ENCODE measurements at regions not wholly inside any gene's neighbourhood (a gene's known extent, or its start where the extent isn't known, plus 50 kb on each side); places are given as distances from the start of the nearest gene placed in this dataset.
"Not testable (repeated sequence)": the region's sequence is repeated elsewhere in the genome, so short reads cannot be mapped to it uniquely, and the experiment has no call there.

DNA sequence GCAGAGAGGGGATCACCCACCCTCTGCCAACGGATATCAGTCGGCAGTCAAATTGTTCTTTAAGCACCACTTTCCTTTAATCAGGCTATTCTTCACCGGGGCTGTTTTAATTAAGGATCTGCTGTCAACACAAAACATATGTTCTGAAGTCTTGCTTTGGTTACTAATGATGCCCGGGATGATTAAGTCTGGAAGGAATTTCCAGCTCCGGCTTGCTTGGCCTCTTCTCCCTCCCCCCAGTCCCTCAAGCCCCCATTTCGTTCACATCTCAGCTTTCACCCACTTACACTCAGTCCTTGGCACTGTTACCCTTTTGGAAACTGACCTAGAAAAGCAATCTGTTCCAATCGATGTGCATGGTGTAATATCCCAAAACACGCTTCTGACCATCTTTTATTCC, 74.7 kb downstream of the MSX2 start:
- H3K36me3 ChIP-seq (ENCODE audit: control insufficient read depth in 1 of 2, insufficient read depth in 2 of 2, low read length in 2 of 2): no peaks in the 10 kb centered on the region
- peaks cover 0 to 8% of the 10 kb centered on the region in 2 donors for H3K4me1 ChIP-seq (ENCODE audit: control insufficient read depth in 1 of 2, insufficient read depth in 2 of 2, low read length in 2 of 2)
- H3K27me3 ChIP-seq (ENCODE audit: low read depth, low read length): no peaks in the 10 kb centered on the region
- no peak overlapping the region for H3K27ac ChIP-seq (ENCODE audit: low read length)
- H3K4me3 ChIP-seq (ENCODE audit: low read depth in 1 of 2, low read length in 2 of 2): no peak overlapping the region
- no peaks in the 10 kb centered on the region for H3K9me3 ChIP-seq (ENCODE audit: control insufficient read depth in 1 of 2, low read length in 2 of 2)

DNA sequence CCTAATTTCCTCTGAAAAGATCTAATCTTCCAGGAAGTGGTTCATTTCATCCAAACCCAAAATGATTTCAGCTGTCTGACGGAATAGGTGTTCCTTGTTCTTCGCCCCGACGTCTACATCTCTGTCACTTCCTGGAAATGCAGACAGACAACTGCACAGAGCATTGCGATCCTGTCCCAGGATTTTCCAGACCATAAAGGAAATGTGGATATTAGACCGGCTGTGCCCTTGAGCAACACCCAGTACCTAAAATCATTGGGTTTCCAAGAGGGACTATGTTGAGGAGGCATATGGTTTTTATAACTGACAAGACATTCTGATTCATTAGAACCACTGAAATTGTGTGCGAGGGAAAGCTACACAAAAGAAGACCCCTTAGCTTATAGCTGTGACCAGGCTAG, 74.2 kb downstream of the MSX2 start:
- no peak overlapping the region for H3K4me3 ChIP-seq (ENCODE audit: low read depth in 1 of 2, low read length in 2 of 2)
- H3K9me3 ChIP-seq (ENCODE audit: control insufficient read depth in 1 of 2, low read length in 2 of 2): no peaks in the 10 kb centered on the region
- no peaks in the 10 kb centered on the region for H3K27me3 ChIP-seq (ENCODE audit: low read depth, low read length)
- peaks cover 0 to 11% of the 10 kb centered on the region in 2 donors for H3K4me1 ChIP-seq (ENCODE audit: control insufficient read depth in 1 of 2, insufficient read depth in 2 of 2, low read length in 2 of 2)
- no peak overlapping the region for H3K27ac ChIP-seq (ENCODE audit: low read length)
- H3K36me3 ChIP-seq (ENCODE audit: control insufficient read depth in 1 of 2, insufficient read depth in 2 of 2, low read length in 2 of 2): no peaks in the 10 kb centered on the region

GRCh38 chr5:174796711-174797192, 72.4 kb downstream of the MSX2 start:
- no peaks in the 10 kb centered on the region for H3K27me3 ChIP-seq (ENCODE audit: low read depth, low read length)
- peaks cover 0 to 7% of the 10 kb centered on the region in 2 donors for H3K4me1 ChIP-seq (ENCODE audit: control insufficient read depth in 1 of 2, insufficient read depth in 2 of 2, low read length in 2 of 2)

GRCh38 chr5:174794931-174795672, 70.7 kb downstream of the MSX2 start:
- Histone ChIP-seq H3K4me3 (ENCODE audit: low read depth in 1 of 2, low read length in 2 of 2) (no peak overlapping the region), H3K27me3 (ENCODE audit: low read depth, low read length) (no peaks in the 10 kb centered on the region), H3K9me3 (ENCODE audit: control insufficient read depth in 1 of 2, low read length in 2 of 2) (no peaks in the 10 kb centered on the region), H3K27ac (ENCODE audit: low read length) (no peak overlapping the region), H3K36me3 (ENCODE audit: control insufficient read depth in 1 of 2, insufficient read depth in 2 of 2, low read length in 2 of 2) (no peaks in the 10 kb centered on the region), H3K4me1 (ENCODE audit: control insufficient read depth in 1 of 2, insufficient read depth in 2 of 2, low read length in 2 of 2) (peaks cover 0 to 7% of the 10 kb centered on the region in 2 donors)

More at GRCh38 chr5:174796711-174797192, 72.4 kb downstream of the MSX2 start:
- Histone ChIP-seq H3K27ac (ENCODE audit: low read length) (no peak overlapping the region), H3K9me3 (ENCODE audit: control insufficient read depth in 1 of 2, low read length in 2 of 2) (no peaks in the 10 kb centered on the region), H3K4me3 (ENCODE audit: low read depth in 1 of 2, low read length in 2 of 2) (no peak overlapping the region), H3K36me3 (ENCODE audit: control insufficient read depth in 1 of 2, insufficient read depth in 2 of 2, low read length in 2 of 2) (no peaks in the 10 kb centered on the region)

- Histone ChIP-seq H3K4me1 (ENCODE audit: control insufficient read depth in 1 of 2, insufficient read depth in 2 of 2, low read length in 2 of 2) (peaks cover 0 to 3% of the 10 kb centered on the region in 2 donors), H3K27me3 (ENCODE audit: low read depth, low read length) (no peaks in the 10 kb centered on the region), H3K9me3 (ENCODE audit: control insufficient read depth in 1 of 2, low read length in 2 of 2) (no peaks in the 10 kb centered on the region), H3K4me3 (ENCODE audit: low read depth in 1 of 2, low read length in 2 of 2) (no peak overlapping the region), H3K36me3 (ENCODE audit: control insufficient read depth in 1 of 2, insufficient read depth in 2 of 2, low read length in 2 of 2) (no peaks in the 10 kb centered on the region), H3K27ac (ENCODE audit: low read length) (no peak overlapping the region)
Observed at GRCh38 chr5:174793684-174794328, 69.4 kb downstream of the MSX2 start.

GRCh38 chr5:174793076-174793475, 68.7 kb downstream of the MSX2 start:
- Histone ChIP-seq H3K27me3 (ENCODE audit: low read depth, low read length) (no peaks in the 10 kb centered on the region), H3K4me3 (ENCODE audit: low read depth in 1 of 2, low read length in 2 of 2) (no peak overlapping the region), H3K4me1 (ENCODE audit: control insufficient read depth in 1 of 2, insufficient read depth in 2 of 2, low read length in 2 of 2) (peaks cover 0 to 3% of the 10 kb centered on the region in 2 donors), H3K36me3 (ENCODE audit: control insufficient read depth in 1 of 2, insufficient read depth in 2 of 2, low read length in 2 of 2) (no peaks in the 10 kb centered on the region), H3K27ac (ENCODE audit: low read length) (no peak overlapping the region), H3K9me3 (ENCODE audit: control insufficient read depth in 1 of 2, low read length in 2 of 2) (no peaks in the 10 kb centered on the region)

DNA sequence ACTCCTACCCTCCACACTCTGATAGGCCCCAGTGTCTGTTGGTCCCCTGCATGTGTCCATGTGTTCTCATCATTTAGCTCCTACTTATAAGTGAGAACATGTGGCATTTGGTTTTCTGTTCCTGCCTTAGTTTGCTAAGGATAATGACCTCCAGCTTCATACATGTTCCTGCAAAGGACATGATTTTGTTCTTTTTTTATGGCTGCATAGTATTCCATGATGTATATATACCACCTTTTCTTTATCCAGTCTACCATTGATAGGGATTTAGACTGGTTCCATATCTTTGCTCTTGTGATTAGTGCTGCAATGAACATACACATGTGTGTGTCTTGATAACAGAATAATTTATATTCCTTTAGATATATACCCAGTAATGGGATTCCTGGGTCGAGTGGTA, 67.9 kb downstream of the MSX2 start:
- H3K9me3 ChIP-seq (ENCODE audit: control insufficient read depth in 1 of 2, low read length in 2 of 2); H3K27me3 ChIP-seq (ENCODE audit: low read depth, low read length); H3K27ac ChIP-seq (ENCODE audit: low read length); H3K4me3 ChIP-seq (ENCODE audit: low read depth in 1 of 2, low read length in 2 of 2); H3K36me3 ChIP-seq (ENCODE audit: control insufficient read depth in 1 of 2, insufficient read depth in 2 of 2, low read length in 2 of 2); H3K4me1 ChIP-seq (ENCODE audit: control insufficient read depth in 1 of 2, insufficient read depth in 2 of 2, low read length in 2 of 2): not testable (repeated sequence)

- H3K9me3 ChIP-seq (ENCODE audit: control insufficient read depth in 1 of 2, low read length in 2 of 2): no peaks in the 10 kb centered on the region
- no peaks in the 10 kb centered on the region for H3K27me3 ChIP-seq (ENCODE audit: low read depth, low read length)
- H3K27ac ChIP-seq (ENCODE audit: low read length): no peak overlapping the region
- H3K4me1 ChIP-seq (ENCODE audit: control insufficient read depth in 1 of 2, insufficient read depth in 2 of 2, low read length in 2 of 2): peaks cover 0 to 3% of the 10 kb centered on the region in 2 donors
- no peak overlapping the region for H3K4me3 ChIP-seq (ENCODE audit: low read depth in 1 of 2, low read length in 2 of 2)
- H3K36me3 ChIP-seq (ENCODE audit: control insufficient read depth in 1 of 2, insufficient read depth in 2 of 2, low read length in 2 of 2): no peaks in the 10 kb centered on the region
Observed at GRCh38 chr5:174790906-174791305, 66.5 kb downstream of the MSX2 start.

DNA sequence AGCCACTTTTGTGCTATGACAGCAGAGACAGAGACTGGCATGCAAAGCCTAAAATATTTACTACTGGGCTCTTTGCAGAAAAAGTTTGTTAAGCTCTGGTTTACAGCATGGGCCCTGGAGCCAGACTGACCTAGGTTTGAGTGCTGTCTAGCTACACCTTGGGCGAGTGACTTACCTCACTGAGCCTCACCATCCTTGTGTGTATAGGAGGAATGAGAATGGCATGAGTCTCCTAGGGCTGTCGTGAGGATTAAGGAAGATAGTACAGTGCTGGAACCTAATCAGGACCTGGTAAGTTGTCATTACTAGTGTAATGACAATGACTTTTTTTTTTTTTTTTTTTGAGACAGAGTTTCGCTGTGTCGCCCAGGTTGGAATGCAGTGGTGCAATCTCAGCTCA, 65.2 kb downstream of the MSX2 start:
- Histone ChIP-seq H3K4me3 (ENCODE audit: low read depth in 1 of 2, low read length in 2 of 2) (no peak overlapping the region), H3K27me3 (ENCODE audit: low read depth, low read length) (no peaks in the 10 kb centered on the region), H3K9me3 (ENCODE audit: control insufficient read depth in 1 of 2, low read length in 2 of 2) (peaks cover 0 to 4% of the 10 kb centered on the region in 2 donors), H3K36me3 (ENCODE audit: control insufficient read depth in 1 of 2, insufficient read depth in 2 of 2, low read length in 2 of 2) (no peaks in the 10 kb centered on the region), H3K27ac (ENCODE audit: low read length) (no peak overlapping the region), H3K4me1 (ENCODE audit: control insufficient read depth in 1 of 2, insufficient read depth in 2 of 2, low read length in 2 of 2) (peaks cover 0 to 3% of the 10 kb centered on the region in 2 donors)

GRCh38 chr5:174785120-174785680, 60.8 kb downstream of the MSX2 start:
- no peak overlapping the region for H3K4me3 ChIP-seq (ENCODE audit: low read depth in 1 of 2, low read length in 2 of 2)
- H3K4me1 ChIP-seq (ENCODE audit: control insufficient read depth in 1 of 2, insufficient read depth in 2 of 2, low read length in 2 of 2): no peaks in the 10 kb centered on the region
- no peak overlapping the region for H3K27ac ChIP-seq (ENCODE audit: low read length)
- no peaks in the 10 kb centered on the region for H3K36me3 ChIP-seq (ENCODE audit: control insufficient read depth in 1 of 2, insufficient read depth in 2 of 2, low read length in 2 of 2)
- H3K27me3 ChIP-seq (ENCODE audit: low read depth, low read length): no peaks in the 10 kb centered on the region
- peaks cover 0 to 8% of the 10 kb centered on the region in 2 donors for H3K9me3 ChIP-seq (ENCODE audit: control insufficient read depth in 1 of 2, low read length in 2 of 2)
